HG03460 (cell line): ENCODE measurements at regions not wholly inside any gene's neighbourhood (a gene's known extent, or its start where the extent isn't known, plus 50 kb on each side); places are given as distances from the start of the nearest gene placed in this dataset.
"Not testable (repeated sequence)": the region's sequence is repeated elsewhere in the genome, so short reads cannot be mapped to it uniquely, and the experiment has no call there.

ENCODE experiments used
- ATAC-seq: cut with Tn5 transposase; IDR thresholded peaks from one replicate; pipeline ENCODE4 v1.9.1; 2021; ENCODE audit not compliant: unreplicated experiment

- ATAC-seq = no peak
These were observed 151.5 kb upstream of the STMND1 start for GRCh38 chr6:16950302-16950701.

GRCh38 chr6:16949716-16950115, 152.1 kb upstream of the STMND1 start:
- ATAC-seq = no peak

GRCh38 chr6:16948396-16948795, 153.5 kb upstream of the STMND1 start:
- no peak for ATAC-seq

GRCh38 chr6:16947375-16948015, 154.4 kb upstream of the STMND1 start:
- no peak for ATAC-seq

- no peak for ATAC-seq
These were observed 157.3 kb upstream of the STMND1 start for GRCh38 chr6:16944596-16944995.

- ATAC-seq = no peak
These were observed 162.0 kb upstream of the STMND1 start for GRCh38 chr6:16939839-16940238.

GRCh38 chr6:16939351-16939750, 162.5 kb upstream of the STMND1 start:
- ATAC-seq = no peak

GRCh38 chr6:16936893-16937292, 165.0 kb upstream of the STMND1 start:
- ATAC-seq = no peak

GRCh38 chr6:16933961-16934360, 167.9 kb upstream of the STMND1 start:
- no peak for ATAC-seq

- ATAC-seq = no peak
These were observed 168.3 kb upstream of the STMND1 start for GRCh38 chr6:16933532-16933931.

GRCh38 chr6:16932920-16933319, 168.9 kb upstream of the STMND1 start:
- ATAC-seq = no peak

GRCh38 chr6:16931079-16931478, 169.8 kb upstream of the ATXN1 start:
- ATAC-seq = not testable (repeated sequence)

GRCh38 chr6:16930432-16930831, 169.2 kb upstream of the ATXN1 start:
- ATAC-seq = no peak

GRCh38 chr6:16929809-16930208, 168.5 kb upstream of the ATXN1 start:
- no peak for ATAC-seq

- no peak for ATAC-seq
These were observed 167.1 kb upstream of the ATXN1 start for GRCh38 chr6:16928387-16928786.

- ATAC-seq = no peak
These were observed 165.9 kb upstream of the ATXN1 start for GRCh38 chr6:16927205-16927604.

GRCh38 chr6:16925461-16925860, 164.2 kb upstream of the ATXN1 start:
- ATAC-seq = no peak

- no peak for ATAC-seq
These were observed 161.0 kb upstream of the ATXN1 start for GRCh38 chr6:16922282-16922681.

GRCh38 chr6:16921399-16922110, 160.3 kb upstream of the ATXN1 start:
- ATAC-seq = no peak

- ATAC-seq = no peak
These were observed 157.3 kb upstream of the ATXN1 start for GRCh38 chr6:16918586-16918985.

- ATAC-seq = no peak
These were observed 152.9 kb upstream of the ATXN1 start for GRCh38 chr6:16914184-16914583.

GRCh38 chr6:16912756-16913155, 151.5 kb upstream of the ATXN1 start:
- no peak for ATAC-seq

GRCh38 chr6:16911088-16911487, 149.8 kb upstream of the ATXN1 start:
- ATAC-seq = no peak
